K562 (cell line): ENCODE measurements at regions not wholly inside any gene's neighbourhood (a gene's known extent, or its start where the extent isn't known, plus 50 kb on each side); places are given as distances from the start of the nearest gene placed in this dataset.

ENCODE experiments used
- ATAC-seq: fragments of 200-7000 bp; cut with Tn5 transposase; 3 replicates; pipeline ENCODE4 v1.9.1; 2020; ENCODE audit warnings: moderate library complexity
- BruUV-seq: library from RNA; stranded (reverse); fragments of 400-500 nt; replicated peaks from 2 replicates; lab custom pipeline; 2021; lab: Mats Ljungman, UMichigan
- CTCF ChIA-PET: fragments of 300-600 bp; formaldehyde crosslinking; extraction: SDS; loops from one replicate; lab custom pipeline; 2021; ENCODE audit warnings: low intra/inter-chr PET ratio; lab: Yijun Ruan, JAX
- POLR2A ChIA-PET: fragments of 300-600, 350-650 bp; sonication (Branson Sonifier 250); formaldehyde crosslinking; extraction: SDS; loops from one replicate; lab custom pipeline; 2021; ENCODE audit warnings: antibody characterized with exemption, inconsistent platforms; lab: Yijun Ruan, JAX
- DNase-seq, 4 experiments: peaks; one replicate each; pipeline versions ENCODE4 v3.0.0 to v3.0.0-alpha.2; 2011 to 2018; ENCODE audit warnings: low spot score in 3 of 4, mixed read lengths in 3 of 4; ENCODE audit errors: extremely low read depth in 1 of 4
- FAIRE-seq: peaks from 2 replicates; lab custom pipeline; 2011; peaks lifted over from hg19 to GRCh38; lab: Jason Lieb, UNC
- H2AFZ ChIP-seq: 2 replicates; pipeline ENCODE4 v1.6.0; 2011; ENCODE audit warnings: low read depth, low read length, control low read depth, inconsistent platforms
- H3K27ac ChIP-seq: fragments of 200-600 bp; 3 replicates; pipeline ENCODE4 v1.8.0; 2011; ENCODE audit warnings: low read depth, mild to moderate bottlenecking, control low read depth, inconsistent platforms, low read length, moderate library complexity, mixed read lengths; ENCODE audit errors: extremely low read depth
- H3K27me3 ChIP-seq, 2 experiments: fragments of 300-600 bp in 1 of 2; 2 replicates in 1 of 2; 3 replicates in 1 of 2; pipeline versions ENCODE4 v1.6.0 to v1.8.0; 2011; ENCODE audit warnings: inconsistent platforms in 2 of 2, low read length in 2 of 2, mild to moderate bottlenecking in 1 of 2, mixed read lengths in 1 of 2, moderate library complexity in 1 of 2; ENCODE audit not compliant: control insufficient read depth in 2 of 2, insufficient read depth in 2 of 2
- H3K36me3 ChIP-seq: fragments of 300-600 bp; 3 replicates; pipeline ENCODE4 v1.8.0; 2011; ENCODE audit warnings: mild to moderate bottlenecking, low read length, inconsistent platforms; ENCODE audit not compliant: control insufficient read depth, insufficient read depth
- H3K4me1 ChIP-seq, 2 experiments: fragments of 200-600 bp in 1 of 2; replicated peaks in 1 of 2; 2 replicates in 1 of 2; 3 replicates in 1 of 2; pipeline versions ENCODE4 v1.5.1 to v1.8.0; 2011; ENCODE audit warnings: inconsistent platforms in 2 of 2, low read length in 2 of 2, mild to moderate bottlenecking in 1 of 2, mixed read lengths in 1 of 2, moderate library complexity in 1 of 2; ENCODE audit not compliant: control insufficient read depth in 2 of 2, insufficient read depth in 2 of 2
- H3K4me2 ChIP-seq: 2 replicates; pipeline ENCODE4 v1.6.1; 2011; ENCODE audit warnings: low read length, control low read depth, inconsistent platforms, mixed read lengths; ENCODE audit not compliant: insufficient read depth
- H3K4me3 ChIP-seq: fragments of 200-600 bp; sonication (generic), shearing (Covaris generic); 2 replicates; pipeline ENCODE4 v1.5.1; 2016; ENCODE audit warnings: control low read depth, inconsistent platforms
- H3K79me2 ChIP-seq: fragments of 200-600 bp; 3 replicates; pipeline ENCODE4 v1.8.0; 2011; ENCODE audit warnings: low read length, inconsistent platforms; ENCODE audit not compliant: control insufficient read depth, insufficient read depth
- H3K9ac ChIP-seq, 2 experiments: 2 replicates each; pipeline versions ENCODE4 v1.6.0 to v1.6.1; 2011; ENCODE audit warnings: low read depth in 2 of 2, low read length in 2 of 2, control low read depth in 1 of 2, inconsistent platforms in 1 of 2, mild to moderate bottlenecking in 1 of 2, mixed read lengths in 1 of 2; ENCODE audit not compliant: insufficient read depth in 1 of 2
- H3K9me1 ChIP-seq: one replicate; pipeline ENCODE4 v1.6.0; 2011; ENCODE audit warnings: inconsistent platforms, mild to moderate bottlenecking, low read length, moderate library complexity; ENCODE audit not compliant: control insufficient read depth, insufficient read depth
- H3K9me3 ChIP-seq: replicated peaks from 2 replicates; pipeline ENCODE4 v1.5.1; 2011; ENCODE audit warnings: low read depth, low read length, inconsistent platforms; ENCODE audit not compliant: control insufficient read depth, insufficient read depth
- H4K20me1 ChIP-seq: replicated peaks from 2 replicates; pipeline ENCODE4 v1.6.1; 2011; ENCODE audit warnings: low read length, inconsistent platforms, mixed read lengths; ENCODE audit not compliant: control insufficient read depth, insufficient read depth
- BRF2 ChIP-seq: IDR thresholded peaks from 3 replicates; pipeline ENCODE4 v1.6.1; 2011; ENCODE audit warnings: borderline replicate concordance, mild to moderate bottlenecking; ENCODE audit not compliant: insufficient read length, insufficient read depth
- ESRRB ChIP-seq: fragments of 250-450 bp; sonication (Bioruptor Pico); IDR thresholded peaks from 2 replicates; pipeline ENCODE4 v1.5.0; 2020; ENCODE audit warnings: mild to moderate bottlenecking, moderate library complexity, borderline replicate concordance
- FOXJ2 ChIP-seq: fragments of 200-800 bp; sonication (Bioruptor generic); IDR thresholded peaks from 2 replicates; pipeline ENCODE4 v1.6.1; 2016; ENCODE audit warnings: missing genetic modification characterization, missing compliant biosample characterization
- HDGF ChIP-seq: fragments of 450-650 bp; IDR thresholded peaks from 2 replicates; pipeline ENCODE4 v1.6.1; 2016
- MAFF ChIP-seq: IDR thresholded peaks from 2 replicates; pipeline ENCODE4 v1.6.1; 2012; ENCODE audit warnings: low read length, improper control_type of control experiment
- MAFG ChIP-seq: fragments of 450-650 bp; conservative IDR thresholded peaks from 2 replicates; pipeline ENCODE4 v1.6.1; 2016; ENCODE audit warnings: missing genetic modification characterization, missing compliant biosample characterization
- MTF1 ChIP-seq: fragments of 250-450 bp; sonication (Bioruptor Pico); IDR thresholded peaks from 2 replicates; pipeline ENCODE4 v1.9.0; 2021; ENCODE audit warnings: moderate library complexity, mild to moderate bottlenecking, inconsistent platforms, borderline replicate concordance
- NFE2 ChIP-seq: IDR thresholded peaks from 2 replicates; pipeline ENCODE4 v1.6.1; 2014; ENCODE audit warnings: antibody characterized with exemption, low read depth
- NFE2L1 ChIP-seq: fragments of 450-650 bp; IDR thresholded peaks from 2 replicates; pipeline ENCODE4 v1.6.1; 2016; ENCODE audit warnings: missing genetic modification characterization, low read depth, mild to moderate bottlenecking, missing compliant biosample characterization, moderate library complexity, borderline replicate concordance
- NR2C1 ChIP-seq, 2 experiments: fragments of 450-650 bp; IDR thresholded peaks; 2 replicates each; pipeline ENCODE4 v1.6.1; 2017; ENCODE audit warnings: mild to moderate bottlenecking in 2 of 2, antibody characterized with exemption in 1 of 2, inconsistent platforms in 1 of 2, missing compliant biosample characterization in 1 of 2, missing genetic modification characterization in 1 of 2
- RB1 ChIP-seq: fragments of 450-650 bp; IDR thresholded peaks from 2 replicates; pipeline ENCODE4 v1.6.1; 2017; ENCODE audit warnings: low read depth, mild to moderate bottlenecking
- SMARCA4 ChIP-seq: fragments of 450-650 bp; IDR thresholded peaks from 2 replicates; pipeline ENCODE4 v1.6.1; 2016
- SRSF1 ChIP-seq: fragments of 200-400 bp; formaldehyde crosslinking; IDR thresholded peaks from 2 replicates; pipeline ENCODE4 v1.6.1; 2017; ENCODE audit warnings: mild to moderate bottlenecking, low read depth, low read length, moderate library complexity
- TCF15 ChIP-seq: fragments of 250-450 bp; sonication (Bioruptor Pico); IDR thresholded peaks from 2 replicates; pipeline ENCODE4 v1.8.0; 2022; ENCODE audit warnings: moderate library complexity, mild to moderate bottlenecking, inconsistent platforms
- ZFP36 ChIP-seq: fragments of 150-350 bp; IDR thresholded peaks from 2 replicates; pipeline ENCODE4 v1.6.1; 2018; ENCODE audit warnings: low read length, low read depth; ENCODE audit not compliant: partially characterized antibody
- ZNF316 ChIP-seq: fragments of 450-650 bp; IDR thresholded peaks from 2 replicates; pipeline ENCODE4 v1.6.1; 2016
- ZNF57 ChIP-seq: fragments of 450-650 bp; formaldehyde crosslinking; IDR thresholded peaks from 2 replicates; pipeline ENCODE4 v1.4.0; 2020; ENCODE audit warnings: mild to moderate bottlenecking, moderate library complexity
- whole genome bisulfite sequencing: fragments of 100-300 bp; shearing (Covaris generic); methylation state at CpG from one replicate; pipeline ENCODE4 v1.1.6; 2016; ENCODE audit warnings: low coverage, mixed read lengths; ENCODE audit not compliant: insufficient coverage; ENCODE audit errors: missing lambda C conversion rate; 5-methylcytosine and 5-hydroxymethylcytosine counted together
- in situ Hi-C: fragments of 300-500 bp; cut with MboI; formaldehyde crosslinking; loops from 4 replicates; pipeline ENCODE4 v1.15.0; 2018; ENCODE audit warnings: inconsistent platforms, mixed read lengths
- intact Hi-C: fragments of 100-400 bp; cut with micrococcal nuclease; formaldehyde crosslinking; loops from 2 replicates; pipeline ENCODE4 v1.14.2; 2022

- TF ChIP-seq HDGF (no peak), ZFP36 (no peak), TCF15 (CRISPR knock-in tag) (no peak), RB1 (no peak), SMARCA4 (no peak)
Measured at GRCh38 chr10:83433705-83434104, 705.6 kb upstream of the GHITM start (continued).

GRCh38 chr10:83448013-83448412 is 691.3 kb upstream of the GHITM start:
- Histone ChIP-seq H4K20me1 (no peaks in the 10 kb centered on the region), H3K4me3 (no peak overlapping the region), H3K79me2 (no peaks in the 10 kb centered on the region), H3K9me1 (no peaks in the 10 kb centered on the region), H3K4me2 (no peak overlapping the region)
- in situ Hi-C loops: no loop called here
- DNase-seq: no peak
- TF ChIP-seq SRSF1: no peak
- TF ChIP-seq BRF2: no peak
- TF ChIP-seq MAFF: peak; percentile 42; the same call in 1 of the 2 replicates
- TF ChIP-seq ZNF316: 0 out of 2 replicates have a peak, but pooled peaks have one; percentile 17
- no peak for TF ChIP-seq FOXJ2 (tag)
- TF ChIP-seq NFE2L1: peak; percentile 50; the same call in 1 of the 2 replicates
- no peak for TF ChIP-seq ESRRB (CRISPR knock-in tag)
- TF ChIP-seq NFE2: 0 out of 2 replicates have a peak, but pooled peaks have one; percentile 23
- peak; percentile 51; the same call in 1 of the 2 replicates for TF ChIP-seq MAFG (tag)
- TF ChIP-seq MTF1 (CRISPR knock-in tag): no peak
- no peak for TF ChIP-seq ZNF57
- no peak for TF ChIP-seq NR2C1 (IDR thresholded peaks at IDR 0.05)
- TF ChIP-seq NR2C1 (tag; IDR thresholded peaks at IDR 0.05): no peak
- TF ChIP-seq, all 486 proteins: peak for 5
- WGBS: 0% methylated on average over 1 of the region's 1 CpG
- FAIRE-seq: no peak
- intact Hi-C loops: no loop called here
- ChIA-PET CTCF (no interaction called here), POLR2A (no interaction called here)
- no peaks in the 10 kb centered on the region for H3K27me3 ChIP-seq
- no peak overlapping the region for H3K9ac ChIP-seq
- no peak overlapping the region for H2AFZ ChIP-seq
- BruUV-seq: no TSS peak
- H3K4me1 ChIP-seq: no peaks in the 10 kb centered on the region
- no peak overlapping the region for H3K27ac ChIP-seq
- H3K36me3 ChIP-seq: no peaks in the 10 kb centered on the region
- H3K9me3 ChIP-seq: no peaks in the 10 kb centered on the region
- no peak for ATAC-seq
